GM23338 (cell line): ENCODE measurements at regions not wholly inside any gene's neighbourhood (a gene's known extent, or its start where the extent isn't known, plus 50 kb on each side); places are given as distances from the start of the nearest gene placed in this dataset.

ENCODE experiments used
- ATAC-seq: fragments of 200-7000 bp; cut with Tn5 transposase; 3 replicates; pipeline ENCODE4 v1.9.1; 2020
- DNase-seq: peaks from one replicate; pipeline ENCODE4 v3.0.0-alpha.2; 2015; ENCODE audit warnings: low spot score
- H2AFZ ChIP-seq: fragments of 200-600 bp; sonication (generic); 2 replicates; pipeline ENCODE4 v1.8.0; 2016; ENCODE audit warnings: antibody characterized with exemption, mild to moderate bottlenecking, moderate library complexity
- H3F3A ChIP-seq: fragments of 200-600 bp; sonication (generic); replicated peaks from 2 replicates; pipeline ENCODE4 v1.8.0; 2017; ENCODE audit warnings: antibody characterized with exemption, mixed run types, low read depth
- H3K27ac ChIP-seq: fragments of 200-600 bp; sonication (generic); 2 replicates; pipeline ENCODE4 v1.6.1; 2016; ENCODE audit warnings: low read depth
- H3K27me3 ChIP-seq: fragments of 200-600 bp; sonication (generic); 2 replicates; pipeline ENCODE4 v1.8.0; 2016; ENCODE audit warnings: mild to moderate bottlenecking, mixed run types, moderate library complexity; ENCODE audit not compliant: insufficient read depth
- H3K36me3 ChIP-seq: fragments of 200-600 bp; sonication (generic); 2 replicates; pipeline ENCODE4 v1.8.0; 2016; ENCODE audit warnings: mild to moderate bottlenecking; ENCODE audit not compliant: insufficient read depth
- H3K4me1 ChIP-seq: fragments of 200-600 bp; sonication (generic); 2 replicates; pipeline ENCODE4 v1.8.0; 2016; ENCODE audit warnings: mild to moderate bottlenecking, moderate library complexity; ENCODE audit not compliant: insufficient read depth
- H3K4me2 ChIP-seq: fragments of 200-600 bp; sonication (generic); 2 replicates; pipeline ENCODE4 v1.7.1; 2017; ENCODE audit warnings: mixed run types
- H3K4me3 ChIP-seq: fragments of 200-600 bp; sonication (generic); 2 replicates; pipeline ENCODE4 v1.6.1; 2016; ENCODE audit warnings: mixed run types
- H3K79me2 ChIP-seq: fragments of 200-600 bp; sonication (generic); replicated peaks from 2 replicates; pipeline ENCODE4 v1.8.0; 2017; ENCODE audit warnings: mild to moderate bottlenecking; ENCODE audit not compliant: insufficient read depth
- H3K9me2 ChIP-seq: fragments of 200-600 bp; sonication (generic); 2 replicates; pipeline ENCODE4 v1.8.0; 2017; ENCODE audit not compliant: insufficient read depth
- H4K20me1 ChIP-seq: fragments of 200-600 bp; sonication (generic); replicated peaks from 2 replicates; pipeline ENCODE4 v1.8.0; 2017; ENCODE audit warnings: mild to moderate bottlenecking; ENCODE audit not compliant: insufficient read depth
- H3K27ac Mint-ChIP-seq: 2 replicates; pipeline ENCODE4 v1.8.0; 2020; ENCODE audit warnings: inconsistent platforms, mild to moderate bottlenecking, moderate library complexity, mixed read lengths
- H3K27me3 Mint-ChIP-seq: 3 replicates; pipeline ENCODE4 v1.8.0; 2022; ENCODE audit warnings: low read depth, mild to moderate bottlenecking, moderate library complexity, mixed read lengths, inconsistent platforms; ENCODE audit not compliant: insufficient read depth, poor library complexity
- H3K36me3 Mint-ChIP-seq: 3 replicates; pipeline ENCODE4 v1.8.0; 2021; ENCODE audit warnings: low read depth, mild to moderate bottlenecking, inconsistent platforms, moderate library complexity, mixed read lengths
- H3K4me1 Mint-ChIP-seq: 3 replicates; pipeline ENCODE4 v1.8.0; 2020; ENCODE audit warnings: mild to moderate bottlenecking, inconsistent platforms, mixed read lengths
- H3K4me3 Mint-ChIP-seq: 3 replicates; pipeline ENCODE4 v1.8.0; 2021; ENCODE audit warnings: moderate library complexity, mild to moderate bottlenecking, inconsistent platforms, mixed read lengths
- H3K9me3 Mint-ChIP-seq: 3 replicates; pipeline ENCODE4 v1.8.0; 2020; ENCODE audit warnings: moderate library complexity, mild to moderate bottlenecking, inconsistent platforms, mixed read lengths
- CREB1 ChIP-seq: fragments of 250-450 bp; sonication (Bioruptor Pico); IDR thresholded peaks from 2 replicates; pipeline ENCODE4 v1.5.0; 2020; ENCODE audit warnings: low read depth, mild to moderate bottlenecking, moderate library complexity
- CTCF ChIP-seq, 2 experiments: fragments of 200-600 bp in 1 of 2; sonication (generic) in 1 of 2; conservative IDR thresholded peaks; 2 replicates each; pipeline versions ENCODE4 v1.5.1 to v1.6.1; 2016 to 2017; ENCODE audit warnings: antibody characterized with exemption in 2 of 2, low read depth in 2 of 2, mild to moderate bottlenecking in 2 of 2, moderate library complexity in 1 of 2
- ETS1 ChIP-seq: IDR thresholded peaks from 2 replicates; pipeline ENCODE4 v1.6.1; 2016; ENCODE audit warnings: antibody characterized with exemption
- EZH2 ChIP-seq: fragments of 200-600 bp; sonication (generic); IDR thresholded peaks from one replicate; pipeline ENCODE4 v1.8.0; 2017; ENCODE audit warnings: antibody characterized with exemption, mild to moderate bottlenecking, low read depth; ENCODE audit not compliant: unreplicated experiment
- EZH2phosphoT487 ChIP-seq: fragments of 200-600 bp; sonication (generic); IDR thresholded peaks from one replicate; pipeline ENCODE4 v1.8.1; 2018; ENCODE audit warnings: antibody characterized with exemption; ENCODE audit not compliant: unreplicated experiment
- STAT1 ChIP-seq: IDR thresholded peaks from one replicate; pipeline ENCODE4 v1.6.1; 2016; ENCODE audit warnings: antibody characterized with exemption; ENCODE audit not compliant: unreplicated experiment
- ZNF114 ChIP-seq: fragments of 250-450 bp; sonication (Bioruptor Pico); IDR thresholded peaks from 2 replicates; pipeline ENCODE4 v1.5.0; 2020; ENCODE audit warnings: mild to moderate bottlenecking, moderate library complexity
- ZNF331 ChIP-seq: fragments of 250-450 bp; sonication (Bioruptor Pico); IDR thresholded peaks from 2 replicates; pipeline ENCODE4 v1.5.0; 2020; ENCODE audit warnings: low read depth, mild to moderate bottlenecking, moderate library complexity
- ZNF462 ChIP-seq: fragments of 250-450 bp; sonication (Bioruptor Pico); IDR thresholded peaks from 2 replicates; pipeline ENCODE4 v1.5.0; 2020; ENCODE audit warnings: mild to moderate bottlenecking, moderate library complexity

- Histone ChIP-seq H3F3A (no peaks in the 10 kb centered on the region), H3K27me3 (no peaks in the 10 kb centered on the region), H3K36me3 (no peaks in the 10 kb centered on the region), H3K9me2 (peaks cover 14% of the 10 kb centered on the region; the same call in 1 of the 2 replicates), H3K4me2 (no peak overlapping the region), H4K20me1 (no peaks in the 10 kb centered on the region), H3K79me2 (no peaks in the 10 kb centered on the region), H3K27ac (no peak overlapping the region), H3K4me3 (no peak overlapping the region), H2AFZ (peak overlapping the region; percentile 20; the same call in 1 of the 2 replicates), H3K4me1 (peaks cover 9% of the 10 kb centered on the region; the same call in 1 of the 2 replicates)
- Mint-ChIP-seq H3K4me3 (no peak overlapping the region), H3K27me3 (peaks cover 2% of the 10 kb centered on the region), H3K4me1 (peaks cover 17% of the 10 kb centered on the region), H3K27ac (no peak overlapping the region), H3K9me3 (no peaks in the 10 kb centered on the region; the same call in 2 of the 3 replicates), H3K36me3 (no peaks in the 10 kb centered on the region)
- ATAC-seq (no peak), DNase-seq (no peak)
- no peak for TF ChIP-seq EZH2
- no peak for TF ChIP-seq ETS1
- TF ChIP-seq ZNF114: no peak
These were observed 594.6 kb downstream of the SLC4A3 start for GRCh38 chr2:220221992-220222391.

GRCh38 chr2:220224691-220225543 is 597.5 kb downstream of the SLC4A3 start:
- Histone ChIP-seq H3F3A (no peaks in the 10 kb centered on the region), H3K36me3 (no peaks in the 10 kb centered on the region), H3K4me3 (no peak overlapping the region), H3K4me1 (peaks cover 13% of the 10 kb centered on the region; the same call in 1 of the 2 replicates), H3K27ac (no peak overlapping the region), H3K79me2 (no peaks in the 10 kb centered on the region), H2AFZ (no peak overlapping the region), H3K27me3 (no peaks in the 10 kb centered on the region), H3K9me2 (0 out of 2 replicates have a peak, but pooled peaks cover 6% of the 10 kb centered on the region), H4K20me1 (no peaks in the 10 kb centered on the region), H3K4me2 (no peak overlapping the region)
- no peak for ATAC-seq
- H3K9me3 Mint-ChIP-seq: no peaks in the 10 kb centered on the region
- H3K4me3 Mint-ChIP-seq: no peak overlapping the region
- peaks cover 21% of the 10 kb centered on the region for H3K4me1 Mint-ChIP-seq
- no peaks in the 10 kb centered on the region for H3K27me3 Mint-ChIP-seq
- H3K27ac Mint-ChIP-seq: no peak overlapping the region
- DNase-seq: no peak
- H3K36me3 Mint-ChIP-seq: no peaks in the 10 kb centered on the region
- TF ChIP-seq ETS1 (no peak), ZNF114 (no peak), CREB1 (no peak), STAT1 (no peak), CTCF (conservative IDR thresholded peaks at IDR 0.05; ENCODE audit: low read depth in 2 of 2) (no peak), EZH2phosphoT487 (no peak), ZNF462 (CRISPR knock-in tag) (no peak), ZNF331 (no peak)
